Omental fat pad (tissue), 3 donors: ENCODE measurements at regions not wholly inside any gene's neighbourhood (a gene's known extent, or its start where the extent isn't known, plus 50 kb on each side); places are given as distances from the start of the nearest gene placed in this dataset.

Experiments
- ATAC-seq: fragments of 150-250 bp; one replicate; pipeline ENCODE4 v1.9.1; 2016; ENCODE audit warnings: mild to moderate bottlenecking, moderate library complexity; ENCODE audit not compliant: low FRiP score
- DNase-seq: peaks from one replicate; pipeline ENCODE4 v3.0.0-alpha.2; 2019; ENCODE audit warnings: low spot score
- TF ChIP-seq, protein P1 (sequence below), 3 donors: fragments of 450-650 bp; IDR thresholded peaks; one replicate each; pipeline ENCODE4 v1.5.1; 2016 to 2017; ENCODE audit warnings: antibody characterized with exemption in 3 of 3, mild to moderate bottlenecking in 3 of 3, moderate library complexity in 2 of 3

DNA sequence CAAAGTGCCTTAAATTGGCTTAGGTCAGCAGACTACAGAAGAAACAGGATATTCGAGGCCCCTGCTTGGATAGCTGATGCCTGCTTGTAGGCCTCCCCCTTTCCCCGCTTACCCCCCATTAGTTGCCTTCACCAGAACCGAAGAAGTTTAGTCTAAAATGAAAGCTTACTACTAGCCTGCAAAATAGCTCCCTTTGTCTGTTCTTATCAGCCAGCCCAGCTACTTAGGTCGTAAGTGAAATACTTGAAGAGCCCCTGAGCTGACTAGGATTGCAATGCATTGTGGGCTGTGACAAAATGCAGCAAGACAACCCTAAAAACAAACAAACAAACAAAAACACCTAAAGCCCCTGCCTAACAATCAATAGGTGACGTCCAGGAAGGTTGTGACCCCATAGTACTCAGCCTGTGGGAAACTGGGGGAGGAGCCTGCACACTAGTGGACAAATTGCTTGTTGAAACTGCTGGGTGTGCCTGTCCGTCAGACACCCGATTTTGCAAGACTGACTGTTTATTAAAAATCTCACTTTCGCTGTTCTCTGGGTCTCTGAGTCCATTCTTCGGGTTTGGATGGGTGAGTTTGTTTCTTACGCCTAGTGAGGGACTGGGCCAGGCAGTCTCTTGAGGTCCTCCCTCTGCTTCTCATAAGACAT lies 105.0 kb upstream of the DUSP22 start:
- TF ChIP-seq, protein P1, sequence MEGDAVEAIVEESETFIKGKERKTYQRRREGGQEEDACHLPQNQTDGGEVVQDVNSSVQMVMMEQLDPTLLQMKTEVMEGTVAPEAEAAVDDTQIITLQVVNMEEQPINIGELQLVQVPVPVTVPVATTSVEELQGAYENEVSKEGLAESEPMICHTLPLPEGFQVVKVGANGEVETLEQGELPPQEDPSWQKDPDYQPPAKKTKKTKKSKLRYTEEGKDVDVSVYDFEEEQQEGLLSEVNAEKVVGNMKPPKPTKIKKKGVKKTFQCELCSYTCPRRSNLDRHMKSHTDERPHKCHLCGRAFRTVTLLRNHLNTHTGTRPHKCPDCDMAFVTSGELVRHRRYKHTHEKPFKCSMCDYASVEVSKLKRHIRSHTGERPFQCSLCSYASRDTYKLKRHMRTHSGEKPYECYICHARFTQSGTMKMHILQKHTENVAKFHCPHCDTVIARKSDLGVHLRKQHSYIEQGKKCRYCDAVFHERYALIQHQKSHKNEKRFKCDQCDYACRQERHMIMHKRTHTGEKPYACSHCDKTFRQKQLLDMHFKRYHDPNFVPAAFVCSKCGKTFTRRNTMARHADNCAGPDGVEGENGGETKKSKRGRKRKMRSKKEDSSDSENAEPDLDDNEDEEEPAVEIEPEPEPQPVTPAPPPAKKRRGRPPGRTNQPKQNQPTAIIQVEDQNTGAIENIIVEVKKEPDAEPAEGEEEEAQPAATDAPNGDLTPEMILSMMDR (IDR thresholded peaks at IDR 0.05): no peak
- ATAC-seq: no peak

DNA sequence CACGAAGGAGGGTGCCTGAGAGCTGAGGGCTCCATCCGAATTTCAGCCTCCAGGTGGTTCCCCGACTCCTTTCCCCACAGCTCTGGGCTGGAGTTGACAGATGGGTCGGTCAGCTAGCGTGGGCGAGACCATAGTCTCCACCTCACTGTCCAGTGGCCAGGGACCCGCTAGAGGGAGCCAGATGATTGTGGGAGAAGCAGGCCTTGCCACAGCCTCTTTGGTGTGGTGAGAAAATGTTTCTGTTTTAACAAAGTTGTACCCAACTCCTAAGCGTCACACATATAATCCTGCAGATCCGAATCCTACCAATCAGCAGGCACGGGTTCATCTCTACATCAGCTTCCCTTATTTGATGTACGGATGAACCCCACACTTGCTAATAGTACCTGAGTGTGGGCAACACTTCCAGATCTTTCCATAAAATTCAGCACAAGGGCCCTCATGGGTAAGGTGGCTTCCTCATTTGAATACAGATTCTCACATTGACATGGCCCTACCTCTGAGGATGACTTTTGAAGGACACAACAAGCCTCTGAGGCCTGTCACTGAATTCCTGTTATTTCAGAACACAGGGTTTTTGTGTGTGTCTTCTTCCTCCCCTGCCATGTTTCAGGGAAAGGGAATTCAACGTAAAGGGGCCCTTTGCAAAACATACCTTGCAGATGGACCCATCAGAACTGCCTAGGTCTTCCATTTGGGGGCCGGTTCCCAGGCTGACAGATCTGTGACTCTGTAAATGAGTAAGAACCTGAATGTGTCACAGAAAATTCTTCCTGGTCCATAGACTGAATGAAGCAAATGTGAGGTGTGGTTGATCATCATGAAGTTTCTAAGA lies 103.2 kb upstream of the DUSP22 start:
- TF ChIP-seq, protein P1 (IDR thresholded peaks at IDR 0.05): peak in 2 of 3 donors; percentile 66 to 72
- peak; percentile 87 for DNase-seq
- ATAC-seq: peak; percentile 88

More for the DNA sequence above, 105.0 kb upstream of the DUSP22 start:
- DNase-seq: no peak

GRCh38 chr6:189676-190075 lies 102.6 kb upstream of the DUSP22 start:
- TF ChIP-seq, protein P1 (IDR thresholded peaks at IDR 0.05): no peak
- ATAC-seq: no peak
- no peak for DNase-seq

DNA sequence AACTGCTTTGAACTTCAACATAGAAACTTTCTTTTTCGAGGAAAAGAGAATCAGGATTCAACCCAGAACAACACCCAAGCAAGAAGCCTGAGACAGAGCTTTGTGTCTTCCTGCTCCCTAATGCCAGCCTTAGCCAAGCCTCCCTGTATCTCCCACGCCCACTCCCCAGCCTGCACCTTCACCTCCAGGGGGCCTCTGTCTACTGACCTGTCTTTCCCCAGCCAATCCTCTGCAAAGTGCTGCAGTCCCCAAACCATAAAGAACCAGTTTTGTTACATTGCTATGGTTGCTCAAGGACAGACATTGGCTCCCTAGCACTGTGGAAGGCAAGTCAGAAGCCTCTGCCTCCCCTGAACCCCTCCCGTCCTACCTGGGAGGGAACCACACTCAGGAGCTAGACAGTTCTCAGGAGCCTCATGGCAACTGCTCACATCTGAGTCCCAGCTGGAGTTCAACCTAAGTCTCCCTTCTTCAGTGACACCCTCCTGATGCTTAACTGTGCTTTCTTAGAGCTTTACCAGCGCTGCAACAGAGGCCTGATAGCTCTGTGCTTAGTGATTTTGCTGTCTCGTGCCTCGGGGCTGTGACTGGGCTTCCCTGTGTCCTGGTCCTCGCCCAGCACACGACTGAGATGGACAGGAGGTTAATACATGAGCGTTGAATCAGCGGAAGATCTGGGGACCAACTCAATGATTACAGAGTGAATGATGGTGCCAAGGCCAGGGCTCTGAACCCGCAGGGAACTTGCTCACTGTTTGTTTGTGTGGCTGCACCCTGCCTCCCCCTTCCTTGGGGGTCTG lies 101.5 kb upstream of the DUSP22 start:
- ATAC-seq: no peak
- no peak for DNase-seq

DNA sequence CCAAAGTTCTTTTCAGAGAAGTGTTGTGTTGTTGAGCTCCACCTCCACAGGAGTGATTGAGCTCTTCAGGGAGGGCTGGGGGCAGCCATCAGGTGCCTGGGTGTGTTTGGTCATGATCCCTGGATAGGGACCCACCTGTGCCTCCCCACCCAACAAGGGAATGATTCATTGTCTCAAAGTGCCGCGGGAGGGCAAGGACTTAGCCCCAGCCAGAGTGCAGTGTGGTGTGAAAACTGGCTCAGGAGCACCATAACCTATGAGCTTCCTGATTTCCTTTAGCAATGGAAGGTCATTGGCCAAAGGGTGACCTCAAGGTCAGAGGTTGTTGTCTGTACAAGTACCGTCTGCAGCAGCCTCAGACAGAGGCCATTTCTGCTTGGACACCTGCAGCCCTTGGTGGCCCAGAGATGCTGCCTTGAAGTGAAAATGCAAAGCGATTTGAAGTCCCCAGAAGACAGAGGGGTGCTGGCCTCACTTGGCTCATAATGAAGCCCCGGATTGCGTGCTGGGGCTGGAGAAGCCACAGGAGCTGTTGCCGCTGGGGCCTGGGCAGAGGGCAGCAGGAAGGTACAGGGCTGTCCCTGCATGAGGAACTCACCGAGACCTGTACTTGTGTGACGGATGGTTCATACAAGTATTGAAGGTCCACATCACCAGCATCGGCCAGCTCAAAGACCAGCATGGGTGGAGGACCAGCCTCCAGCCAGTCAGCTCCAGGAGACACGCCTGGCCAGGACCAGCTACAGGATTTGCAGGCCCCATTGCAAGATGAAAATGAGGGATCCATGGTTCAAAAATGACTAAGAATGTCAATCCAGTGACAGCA lies 100.6 kb upstream of the DUSP22 start:
- DNase-seq: no peak
- TF ChIP-seq, protein P1 (IDR thresholded peaks at IDR 0.05): no peak
- ATAC-seq: no peak

More for the DNA sequence above, 101.5 kb upstream of the DUSP22 start:
- TF ChIP-seq, protein P1 (IDR thresholded peaks at IDR 0.05): no peak

GRCh38 chr6:192313-192664 lies 100.0 kb upstream of the DUSP22 start:
- TF ChIP-seq, protein P1 (IDR thresholded peaks at IDR 0.05): no peak
- ATAC-seq (no peak), DNase-seq (no peak)
